Hepatic stellate cell (primary cell): ENCODE measurements at regions not wholly inside any gene's neighbourhood (a gene's known extent, or its start where the extent isn't known, plus 50 kb on each side); places are given as distances from the start of the nearest gene placed in this dataset.

Source experiments
- DNase-seq: peaks from one replicate; pipeline ENCODE4 v3.0.0; 2011; ENCODE audit warnings: low spot score

- no peak for DNase-seq
These were observed 982.6 kb downstream of the BCL11A start for GRCh38 chr2:59570818-59571217.

GRCh38 chr2:59569124-59569523 is 984.3 kb downstream of the BCL11A start:
- DNase-seq: no peak

- no peak for DNase-seq
These were observed 985.0 kb downstream of the BCL11A start for GRCh38 chr2:59568461-59568860.

GRCh38 chr2:59567151-59567550 is 986.3 kb downstream of the BCL11A start:
- no peak for DNase-seq

- DNase-seq: no peak
These were observed 986.7 kb downstream of the BCL11A start for GRCh38 chr2:59566739-59567138.

- DNase-seq: no peak
These were observed 992.2 kb downstream of the BCL11A start for GRCh38 chr2:59561281-59561680.

- no peak for DNase-seq
These were observed 992.7 kb downstream of the BCL11A start for GRCh38 chr2:59560769-59561168.

GRCh38 chr2:59540864-59541263 is 1012.6 kb downstream of the BCL11A start:
- no peak for DNase-seq

- no peak for DNase-seq
These were observed 1015.0 kb downstream of the BCL11A start for GRCh38 chr2:59538398-59538911.

- DNase-seq: no peak
These were observed 1020.6 kb downstream of the BCL11A start for GRCh38 chr2:59532808-59533207.

- no peak for DNase-seq
These were observed 1023.2 kb downstream of the BCL11A start for GRCh38 chr2:59530258-59530657.

- no peak for DNase-seq
These were observed 1023.7 kb downstream of the BCL11A start for GRCh38 chr2:59529726-59530125.

- DNase-seq: no peak
These were observed 1024.9 kb downstream of the BCL11A start for GRCh38 chr2:59528525-59528924.

GRCh38 chr2:59502981-59503380 is 1050.5 kb downstream of the BCL11A start:
- no peak for DNase-seq

- DNase-seq: no peak
These were observed 1062.5 kb downstream of the BCL11A start for GRCh38 chr2:59490994-59491393.

GRCh38 chr2:59490192-59490591 is 1063.3 kb downstream of the BCL11A start:
- no peak for DNase-seq

GRCh38 chr2:59484673-59485072 is 1068.8 kb downstream of the BCL11A start:
- DNase-seq: no peak

GRCh38 chr2:59463426-59463825 is 1090.0 kb downstream of the BCL11A start:
- DNase-seq: no peak

GRCh38 chr2:59462422-59463197 is 1090.8 kb downstream of the BCL11A start:
- no peak for DNase-seq

GRCh38 chr2:59461127-59461526 is 1092.3 kb downstream of the BCL11A start:
- DNase-seq: no peak

- no peak for DNase-seq
These were observed 1094.7 kb downstream of the BCL11A start for GRCh38 chr2:59458800-59459199.

- no peak for DNase-seq
These were observed 1097.2 kb downstream of the BCL11A start for GRCh38 chr2:59456285-59456684.

- no peak for DNase-seq
These were observed 1104.2 kb downstream of the BCL11A start for GRCh38 chr2:59449274-59449673.

GRCh38 chr2:59440491-59440890 is 1113.0 kb downstream of the BCL11A start:
- DNase-seq: no peak
